ENCODE measurements at regions not wholly inside any gene's neighbourhood (a gene's known extent, or its start where the extent isn't known, plus 50 kb on each side); places are given as distances from the start of the nearest gene placed in this dataset.
A peak's percentile ranks its signal among the peaks of the same experiment; 100 is the strongest.

DNA sequence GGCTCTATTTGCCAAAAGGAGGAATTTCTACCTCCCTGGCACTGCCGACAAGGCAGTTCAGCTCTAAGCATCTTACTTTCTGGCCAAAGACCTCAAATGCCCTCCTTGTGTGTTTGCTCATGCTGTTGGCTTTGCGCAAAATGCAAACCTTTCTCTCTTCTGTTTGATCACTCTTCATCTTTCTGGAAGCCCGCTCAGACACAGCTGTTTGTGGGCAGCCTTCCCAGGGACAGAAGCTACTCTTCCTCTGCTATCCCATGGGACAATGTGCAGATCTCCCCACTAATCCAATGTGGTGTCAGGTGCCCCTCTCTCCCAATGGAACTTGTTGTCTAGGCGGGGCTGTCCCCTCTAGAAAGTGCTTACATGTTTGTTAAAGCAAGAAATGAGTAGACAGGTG is 278.7 kb downstream of the CCSER2 start:
- WGBS, 2 donors (ENCODE audit: low coverage in 1 of 2) = 76 to 80% methylated on average over 2 to 4 of the region's 4 CpGs
- H3K27me3 ChIP-seq = no peaks in the 10 kb centered on the region
- intact Hi-C loops (cut with DNase I; ENCODE audit: low total_unique reads) (no loop called here), in situ Hi-C loops (cut with MboI; ENCODE audit: low pct_ligation_motif_present in 1 of 4, low pct_unique_long_range_greater_than_20kb in 1 of 4, low sequenced_read_pairs in 3 of 4) (no loop called here)
- TF ChIP-seq EP300 (IDR thresholded peaks at IDR 0.05; ENCODE audit: low read depth) = no peak
- no peak for TF ChIP-seq POLR2AphosphoS5 (IDR thresholded peaks at IDR 0.05)
- TF ChIP-seq, protein P1, sequence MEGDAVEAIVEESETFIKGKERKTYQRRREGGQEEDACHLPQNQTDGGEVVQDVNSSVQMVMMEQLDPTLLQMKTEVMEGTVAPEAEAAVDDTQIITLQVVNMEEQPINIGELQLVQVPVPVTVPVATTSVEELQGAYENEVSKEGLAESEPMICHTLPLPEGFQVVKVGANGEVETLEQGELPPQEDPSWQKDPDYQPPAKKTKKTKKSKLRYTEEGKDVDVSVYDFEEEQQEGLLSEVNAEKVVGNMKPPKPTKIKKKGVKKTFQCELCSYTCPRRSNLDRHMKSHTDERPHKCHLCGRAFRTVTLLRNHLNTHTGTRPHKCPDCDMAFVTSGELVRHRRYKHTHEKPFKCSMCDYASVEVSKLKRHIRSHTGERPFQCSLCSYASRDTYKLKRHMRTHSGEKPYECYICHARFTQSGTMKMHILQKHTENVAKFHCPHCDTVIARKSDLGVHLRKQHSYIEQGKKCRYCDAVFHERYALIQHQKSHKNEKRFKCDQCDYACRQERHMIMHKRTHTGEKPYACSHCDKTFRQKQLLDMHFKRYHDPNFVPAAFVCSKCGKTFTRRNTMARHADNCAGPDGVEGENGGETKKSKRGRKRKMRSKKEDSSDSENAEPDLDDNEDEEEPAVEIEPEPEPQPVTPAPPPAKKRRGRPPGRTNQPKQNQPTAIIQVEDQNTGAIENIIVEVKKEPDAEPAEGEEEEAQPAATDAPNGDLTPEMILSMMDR (IDR thresholded peaks at IDR 0.05) = no peak
- TF ChIP-seq POLR2A (IDR thresholded peaks at IDR 0.05) = no peak
- DNase-seq = no peak
- no peak overlapping the region for H3K4me3 ChIP-seq
- H3K27ac ChIP-seq = no peak overlapping the region
- H3K36me3 ChIP-seq = no peaks in the 10 kb centered on the region
- no peaks in the 10 kb centered on the region for H3K4me1 ChIP-seq
- no peaks in the 10 kb centered on the region for H3K9me3 ChIP-seq

DNA sequence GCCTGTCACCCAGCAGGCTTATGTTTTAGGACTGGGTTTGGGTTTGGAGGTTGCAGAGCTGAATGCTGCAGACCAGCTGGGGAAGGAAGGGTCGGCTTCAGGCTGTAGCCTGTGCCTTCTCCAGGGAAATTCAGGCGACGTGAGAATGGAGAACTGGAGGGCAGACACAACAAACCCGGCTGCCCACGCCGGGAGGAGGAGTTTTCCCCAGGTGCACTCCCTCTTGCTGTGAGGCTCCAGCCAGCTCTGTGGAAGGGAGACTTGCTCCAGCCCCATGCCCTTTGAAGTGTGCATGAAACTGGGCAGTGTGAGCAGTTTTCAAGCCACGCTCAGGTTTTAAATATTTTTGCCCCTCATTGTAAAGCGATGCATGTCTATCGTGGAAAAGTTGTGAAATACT is 279.1 kb downstream of the CCSER2 start:
- H3K27me3 ChIP-seq = no peaks in the 10 kb centered on the region
- no peaks in the 10 kb centered on the region for H3K36me3 ChIP-seq
- in situ Hi-C loops (cut with MboI; ENCODE audit: low pct_ligation_motif_present in 1 of 4, low pct_unique_long_range_greater_than_20kb in 1 of 4, low sequenced_read_pairs in 3 of 4) (no loop called here), intact Hi-C loops (cut with DNase I; ENCODE audit: low total_unique reads) (no loop called here)
- DNase-seq = no peak
- TF ChIP-seq, protein P1 (IDR thresholded peaks at IDR 0.05) = no peak
- TF ChIP-seq POLR2A (IDR thresholded peaks at IDR 0.05) (no peak), EP300 (IDR thresholded peaks at IDR 0.05; ENCODE audit: low read depth) (no peak), POLR2AphosphoS5 (IDR thresholded peaks at IDR 0.05) (no peak)
- H3K4me1 ChIP-seq = no peaks in the 10 kb centered on the region
- H3K9me3 ChIP-seq = no peaks in the 10 kb centered on the region
- H3K27ac ChIP-seq = no peak overlapping the region
- H3K4me3 ChIP-seq = no peak overlapping the region
- 71 to 81% methylated on average over 3 to 9 of the region's 9 CpGs for WGBS, 2 donors (ENCODE audit: low coverage in 1 of 2)

DNA sequence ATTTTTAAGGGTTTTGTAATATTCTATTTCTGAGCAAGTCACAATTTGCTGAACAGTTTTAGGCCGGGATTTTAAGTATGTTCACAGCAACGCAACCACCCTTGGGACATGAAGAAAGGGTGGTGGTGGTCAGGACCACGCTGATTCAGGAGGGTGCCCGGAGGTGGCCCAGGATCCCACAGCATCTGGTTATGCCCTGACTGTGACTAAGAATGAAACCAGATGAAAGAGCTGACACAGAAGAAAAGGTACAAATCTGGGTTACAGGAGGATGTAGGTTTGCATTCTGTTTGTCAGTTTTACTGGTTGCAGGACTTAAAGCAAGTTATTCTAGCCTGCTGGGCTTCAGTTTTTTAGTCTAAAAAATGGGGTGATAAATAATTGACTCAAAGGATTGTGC is 279.7 kb downstream of the CCSER2 start:
- no peaks in the 10 kb centered on the region for H3K36me3 ChIP-seq
- in situ Hi-C loops (cut with MboI; ENCODE audit: low pct_ligation_motif_present in 1 of 4, low pct_unique_long_range_greater_than_20kb in 1 of 4, low sequenced_read_pairs in 3 of 4) (no loop called here), intact Hi-C loops (cut with DNase I; ENCODE audit: low total_unique reads) (no loop called here)
- H3K27ac ChIP-seq = no peak overlapping the region
- DNase-seq = no peak
- H3K4me3 ChIP-seq = no peak overlapping the region
- 56 to 78% methylated on average over 2 to 4 of the region's 4 CpGs for WGBS, 2 donors (ENCODE audit: low coverage in 1 of 2)
- TF ChIP-seq, protein P1 (IDR thresholded peaks at IDR 0.05) = no peak
- TF ChIP-seq POLR2A (IDR thresholded peaks at IDR 0.05) (no peak), EP300 (IDR thresholded peaks at IDR 0.05; ENCODE audit: low read depth) (no peak), POLR2AphosphoS5 (IDR thresholded peaks at IDR 0.05) (no peak)
- no peaks in the 10 kb centered on the region for H3K27me3 ChIP-seq
- H3K4me1 ChIP-seq = no peaks in the 10 kb centered on the region
- no peaks in the 10 kb centered on the region for H3K9me3 ChIP-seq

DNA sequence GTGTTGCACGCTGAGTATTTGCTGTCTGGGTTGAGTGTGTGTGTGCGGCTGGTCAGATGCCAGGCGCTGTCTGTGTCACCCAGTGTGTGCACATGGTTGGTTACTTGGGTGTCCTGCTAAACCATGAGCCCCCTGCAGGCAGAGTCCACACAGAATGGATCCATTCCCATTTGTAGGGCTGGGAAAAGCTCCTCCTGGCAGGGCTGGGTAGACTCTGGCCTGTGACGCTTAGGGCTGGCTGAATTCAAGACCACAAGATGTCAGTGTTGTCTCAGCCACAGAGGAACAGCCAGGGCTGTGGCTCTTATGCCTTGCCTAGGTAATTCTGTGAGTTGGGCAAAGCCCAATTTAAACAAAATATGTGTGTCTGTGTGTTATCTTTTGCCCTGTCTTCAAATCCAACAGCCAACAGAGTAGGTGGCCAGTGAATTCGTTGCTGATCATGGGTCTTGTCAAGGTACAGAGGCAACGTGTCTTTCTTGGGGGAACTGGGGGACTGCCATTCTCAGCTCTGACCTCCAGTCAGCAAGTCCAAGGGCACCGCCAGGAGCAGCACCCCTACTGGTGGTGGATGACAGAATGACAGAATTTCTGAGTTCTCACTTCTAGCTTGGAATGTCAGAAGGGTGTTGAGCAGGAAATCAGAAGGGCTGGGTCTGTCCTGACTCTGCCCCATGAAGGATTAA is 285.1 kb downstream of the CCSER2 start:
- no peak overlapping the region for H3K27ac ChIP-seq
- DNase-seq = peak; percentile 18
- H3K36me3 ChIP-seq = no peaks in the 10 kb centered on the region
- intact Hi-C loops (cut with DNase I; ENCODE audit: low total_unique reads) = no loop called here
- H3K4me3 ChIP-seq = no peak overlapping the region
- in situ Hi-C loops (cut with MboI; ENCODE audit: low pct_ligation_motif_present in 1 of 4, low pct_unique_long_range_greater_than_20kb in 1 of 4, low sequenced_read_pairs in 3 of 4) = no loop called here
- 42% methylated on average over 7 of the region's 7 CpGs; no CpG with 5 or more reads in 1 of the 2 donors for WGBS, 2 donors (ENCODE audit: low coverage in 1 of 2)
- H3K9me3 ChIP-seq = no peaks in the 10 kb centered on the region
- no peaks in the 10 kb centered on the region for H3K4me1 ChIP-seq
- H3K27me3 ChIP-seq = no peaks in the 10 kb centered on the region
- no peak for TF ChIP-seq POLR2A (IDR thresholded peaks at IDR 0.05)
- TF ChIP-seq, protein P1 (IDR thresholded peaks at IDR 0.05) = peak; percentile 23 to 37 (median 27)
- no peak for TF ChIP-seq POLR2AphosphoS5 (IDR thresholded peaks at IDR 0.05)
- TF ChIP-seq EP300 (IDR thresholded peaks at IDR 0.05; ENCODE audit: low read depth) = no peak

Measured in transverse colon (tissue), 4 donors.